Breast epithelium (tissue), 4 donors: ENCODE measurements at regions not wholly inside any gene's neighbourhood (a gene's known extent, or its start where the extent isn't known, plus 50 kb on each side); places are given as distances from the start of the nearest gene placed in this dataset.

Experiments
- DNase-seq, 2 donors: peaks; one replicate each; pipeline ENCODE4 v3.0.0-alpha.2; 2019; ENCODE audit warnings: low spot score in 2 of 2
- H3K27ac ChIP-seq, 2 donors: fragments of 200-600 bp; sonication (generic) in 1 of 2; one replicate each; pipeline ENCODE4 v1.5.1; 2016 to 2019; ENCODE audit warnings: mild to moderate bottlenecking in 1 of 2
- H3K27me3 ChIP-seq, 2 donors: fragments of 200-600 bp; sonication (generic) in 1 of 2; one replicate each; pipeline versions ENCODE4 v1.5.1 to v1.6.0; 2017 to 2019; ENCODE audit warnings: control low read depth in 1 of 2, mild to moderate bottlenecking in 1 of 2
- H3K36me3 ChIP-seq: fragments of 200-600 bp; one replicate; pipeline ENCODE4 v1.5.1; 2019
- H3K4me1 ChIP-seq, 2 donors: fragments of 200-600 bp; sonication (generic); one replicate each; pipeline ENCODE4 v1.5.1; 2016 to 2019; ENCODE audit warnings: control low read depth in 1 of 2
- H3K4me3 ChIP-seq, 3 donors: fragments of 200-600 bp; sonication (generic); 1 replicate in 2 of 3; 2 replicates in 1 of 3; pipeline ENCODE4 v1.5.1; 2016 to 2019; ENCODE audit warnings: mild to moderate bottlenecking in 3 of 3, moderate library complexity in 2 of 3
- H3K9me3 ChIP-seq, 2 donors: fragments of 200-600 bp; sonication (generic) in 1 of 2; one replicate each; pipeline ENCODE4 v1.5.1; 2016 to 2019; ENCODE audit warnings: control low read depth in 1 of 2
- CTCF ChIP-seq, 3 donors: fragments of 450-650 bp; IDR thresholded peaks; one replicate each; pipeline ENCODE4 v1.5.1; 2016 to 2017; ENCODE audit warnings: antibody characterized with exemption in 3 of 3, mild to moderate bottlenecking in 3 of 3, moderate library complexity in 3 of 3
- POLR2A ChIP-seq: fragments of 450-650 bp; IDR thresholded peaks from one replicate; pipeline ENCODE4 v1.6.1; 2016; ENCODE audit warnings: antibody characterized with exemption, mild to moderate bottlenecking, moderate library complexity
- POLR2AphosphoS5 ChIP-seq, 3 donors: sonication (generic); formaldehyde crosslinking; IDR thresholded peaks; one replicate each; pipeline ENCODE4 v1.6.1; 2017; ENCODE audit warnings: antibody characterized with exemption in 3 of 3
- intact Hi-C: fragments of 100-400 bp; cut with DNase I; formaldehyde crosslinking; loops from one replicate; pipeline ENCODE4 v1.15.1; 2023; ENCODE audit warnings: low total_unique reads

DNA sequence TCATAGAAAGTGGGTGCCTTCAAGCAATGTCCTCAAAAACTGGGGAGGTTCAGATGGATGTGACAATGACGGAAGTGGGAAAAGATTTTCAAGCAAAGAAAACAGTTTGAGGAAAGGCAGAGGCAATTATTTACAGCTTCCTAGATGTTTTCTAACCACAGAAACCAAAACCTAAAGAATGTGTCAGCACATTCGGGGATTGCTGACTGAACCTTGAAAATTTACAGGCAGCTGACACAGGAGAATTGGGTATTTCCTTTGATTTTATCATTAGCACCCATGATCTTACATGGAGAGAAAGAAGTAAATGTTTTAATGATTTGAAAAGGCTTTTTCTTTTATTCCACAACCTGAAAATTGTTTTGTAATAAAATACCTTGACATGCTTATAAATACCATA lies 369.0 kb downstream of the ACTL7B start:
- H3K9me3 ChIP-seq = no peaks in the 10 kb centered on the region
- no peak overlapping the region for H3K27ac ChIP-seq
- no peak overlapping the region for H3K4me3 ChIP-seq
- DNase-seq = no peak
- H3K27me3 ChIP-seq = no peaks in the 10 kb centered on the region
- no peaks in the 10 kb centered on the region for H3K36me3 ChIP-seq
- intact Hi-C loops = no loop called here
- no peaks in the 10 kb centered on the region for H3K4me1 ChIP-seq
- TF ChIP-seq POLR2AphosphoS5 (IDR thresholded peaks at IDR 0.05) (no peak), CTCF (IDR thresholded peaks at IDR 0.05) (no peak), POLR2A (no peak)

- no peak for TF ChIP-seq POLR2A
- TF ChIP-seq POLR2AphosphoS5 (IDR thresholded peaks at IDR 0.05) = no peak
- TF ChIP-seq CTCF (IDR thresholded peaks at IDR 0.05) = no peak
- no peak overlapping the region for H3K4me3 ChIP-seq
- intact Hi-C loops = loop anchor here (5.0 kb wide), 1 partner anchor 652 kb away; no protein-coding TSS in a partner anchor
Observed at GRCh38 chr9:108484468-108484867, 371.3 kb downstream of the ACTL7B start.

GRCh38 chr9:108483676-108484075 lies 372.1 kb downstream of the ACTL7B start:
- Histone ChIP-seq H3K27ac (no peak overlapping the region), H3K27me3 (no peaks in the 10 kb centered on the region), H3K4me1 (no peaks in the 10 kb centered on the region), H3K4me3 (no peak overlapping the region), H3K36me3 (no peaks in the 10 kb centered on the region), H3K9me3 (no peaks in the 10 kb centered on the region)
- intact Hi-C loops = loop anchor here (5.0 kb wide), 1 partner anchor 651 kb away; no protein-coding TSS in a partner anchor
- no peak for TF ChIP-seq CTCF (IDR thresholded peaks at IDR 0.05)
- no peak for TF ChIP-seq POLR2AphosphoS5 (IDR thresholded peaks at IDR 0.05)
- TF ChIP-seq POLR2A = no peak
- no peak for DNase-seq

More at GRCh38 chr9:108484468-108484867, 371.3 kb downstream of the ACTL7B start:
- DNase-seq = no peak
- Histone ChIP-seq H3K27ac (no peak overlapping the region), H3K9me3 (no peaks in the 10 kb centered on the region), H3K36me3 (no peaks in the 10 kb centered on the region), H3K27me3 (no peaks in the 10 kb centered on the region), H3K4me1 (no peaks in the 10 kb centered on the region)

DNA sequence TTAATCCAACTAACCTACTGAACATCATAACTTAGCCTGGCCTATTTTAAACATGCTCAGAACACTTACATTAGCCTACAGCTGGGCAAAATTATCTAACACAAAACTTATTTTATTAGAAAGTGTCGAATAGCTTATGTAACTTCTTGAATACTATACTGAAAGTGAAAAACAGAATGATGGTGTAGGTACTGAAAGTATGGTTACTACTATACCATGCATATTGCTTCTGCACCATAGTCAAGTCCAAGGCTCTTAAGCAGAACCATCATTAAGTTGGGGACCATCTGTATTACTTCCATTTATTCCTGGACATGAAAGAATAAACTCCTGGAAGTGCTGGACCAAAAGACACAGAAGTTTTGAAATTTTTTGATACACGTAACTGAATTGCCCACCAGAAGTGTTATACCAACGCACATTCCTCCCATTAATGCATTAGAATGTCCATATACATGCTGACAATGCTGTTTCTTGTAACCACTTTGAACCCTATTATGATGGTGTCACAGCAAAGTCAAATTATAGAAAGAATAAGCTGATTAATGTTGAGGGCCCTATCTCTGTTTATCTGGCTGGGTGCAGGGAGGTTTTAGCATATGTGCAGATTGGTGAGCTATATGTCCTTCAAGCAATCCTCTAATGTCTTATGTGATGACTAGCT lies 375.7 kb downstream of the ACTL7B start:
- intact Hi-C loops = loop anchor here (5.0 kb wide), 1 partner anchor 648 kb away; no protein-coding TSS in a partner anchor
- Histone ChIP-seq H3K4me3 (no peak overlapping the region), H3K27me3 (no peaks in the 10 kb centered on the region), H3K4me1 (no peaks in the 10 kb centered on the region), H3K27ac (no peak overlapping the region), H3K9me3 (no peaks in the 10 kb centered on the region), H3K36me3 (no peaks in the 10 kb centered on the region)
- no peak for TF ChIP-seq CTCF (IDR thresholded peaks at IDR 0.05)
- TF ChIP-seq POLR2AphosphoS5 (IDR thresholded peaks at IDR 0.05) = no peak
- no peak for TF ChIP-seq POLR2A
- DNase-seq = no peak

GRCh38 chr9:108478431-108479332 lies 377.1 kb downstream of the ACTL7B start:
- DNase-seq = no peak
- intact Hi-C loops = no loop called here
- Histone ChIP-seq H3K27me3 (no peaks in the 10 kb centered on the region), H3K4me3 (no peak overlapping the region), H3K27ac (peak overlapping the region in 1 of 2 donors; percentile 56), H3K9me3 (no peaks in the 10 kb centered on the region), H3K36me3 (no peaks in the 10 kb centered on the region), H3K4me1 (peaks cover 0 to 2% of the 10 kb centered on the region in 2 donors)
- TF ChIP-seq POLR2AphosphoS5 (IDR thresholded peaks at IDR 0.05) (no peak), POLR2A (no peak), CTCF (IDR thresholded peaks at IDR 0.05) (no peak)
